HG02610 (cell line): ENCODE measurements at regions not wholly inside any gene's neighbourhood (a gene's known extent, or its start where the extent isn't known, plus 50 kb on each side); places are given as distances from the start of the nearest gene placed in this dataset.

Source experiments
- ATAC-seq: cut with Tn5 transposase; IDR thresholded peaks from one replicate; pipeline ENCODE4 v1.9.1; 2021; ENCODE audit warnings: mild to moderate bottlenecking, moderate library complexity; ENCODE audit not compliant: unreplicated experiment

GRCh38 chr6:98669371-98669770, 165.0 kb upstream of the POU3F2 start:
- no peak for ATAC-seq

GRCh38 chr6:98670045-98670746, 164.2 kb upstream of the POU3F2 start:
- ATAC-seq: no peak

GRCh38 chr6:98672681-98673475, 161.5 kb upstream of the POU3F2 start:
- no peak for ATAC-seq

- ATAC-seq: no peak
These were observed 155.9 kb upstream of the POU3F2 start for GRCh38 chr6:98678481-98678880.

- ATAC-seq: no peak
These were observed 148.3 kb upstream of the POU3F2 start for GRCh38 chr6:98686008-98686601.

GRCh38 chr6:98687752-98688151, 146.6 kb upstream of the POU3F2 start:
- no peak for ATAC-seq

- no peak for ATAC-seq
These were observed 139.1 kb upstream of the POU3F2 start for GRCh38 chr6:98695091-98695801.

GRCh38 chr6:98711380-98711779, 123.0 kb upstream of the POU3F2 start:
- ATAC-seq: no peak

- ATAC-seq: no peak
These were observed 118.0 kb upstream of the POU3F2 start for GRCh38 chr6:98716341-98716740.

GRCh38 chr6:98717322-98717877, 117.0 kb upstream of the POU3F2 start:
- no peak for ATAC-seq

GRCh38 chr6:98717988-98718387, 116.4 kb upstream of the POU3F2 start:
- ATAC-seq: no peak

- no peak for ATAC-seq
These were observed 109.8 kb upstream of the POU3F2 start for GRCh38 chr6:98724537-98724936.

- no peak for ATAC-seq
These were observed 87.1 kb upstream of the POU3F2 start for GRCh38 chr6:98747273-98747672.

- ATAC-seq: no peak
These were observed 86.4 kb upstream of the POU3F2 start for GRCh38 chr6:98747960-98748359.

- no peak for ATAC-seq
These were observed 74.9 kb upstream of the POU3F2 start for GRCh38 chr6:98759459-98759858.

- no peak for ATAC-seq
These were observed 69.9 kb upstream of the POU3F2 start for GRCh38 chr6:98764373-98764911.

GRCh38 chr6:98769546-98769945, 64.8 kb upstream of the POU3F2 start:
- no peak for ATAC-seq

- ATAC-seq: no peak
These were observed 59.2 kb upstream of the POU3F2 start for GRCh38 chr6:98775205-98775604.

GRCh38 chr6:98777762-98778161, 56.6 kb upstream of the POU3F2 start:
- ATAC-seq: peak; percentile 100

GRCh38 chr6:98779618-98780017, 54.8 kb upstream of the POU3F2 start:
- no peak for ATAC-seq

- ATAC-seq: peak; percentile 35
These were observed 51.6 kb upstream of the POU3F2 start for GRCh38 chr6:98782772-98783171.
